HG02623 (cell line): ENCODE measurements at regions not wholly inside any gene's neighbourhood (a gene's known extent, or its start where the extent isn't known, plus 50 kb on each side); places are given as distances from the start of the nearest gene placed in this dataset.
A peak's percentile ranks its signal among the peaks of the same experiment; 100 is the strongest.

Experiments
- ATAC-seq: cut with Tn5 transposase; IDR thresholded peaks from one replicate; pipeline ENCODE4 v1.9.1; 2021; ENCODE audit warnings: moderate library complexity; ENCODE audit not compliant: unreplicated experiment

GRCh38 chr1:234887016-234887900, 241.4 kb downstream of the TOMM20 start:
- no peak for ATAC-seq

- no peak for ATAC-seq
Measured at GRCh38 chr1:234886081-234886984, 242.3 kb downstream of the TOMM20 start.

- ATAC-seq: no peak
Measured at GRCh38 chr1:234885601-234886000, 243.0 kb downstream of the TOMM20 start.

GRCh38 chr1:234884701-234885100, 243.9 kb downstream of the TOMM20 start:
- no peak for ATAC-seq

GRCh38 chr1:234884006-234884405, 244.6 kb downstream of the TOMM20 start:
- ATAC-seq: no peak

- no peak for ATAC-seq
Measured at GRCh38 chr1:234882898-234883297, 245.7 kb downstream of the TOMM20 start.

- ATAC-seq: peak; percentile 68
Measured at GRCh38 chr1:234881893-234882771, 246.5 kb downstream of the TOMM20 start.

GRCh38 chr1:234879147-234880080, 249.2 kb downstream of the TOMM20 start:
- no peak for ATAC-seq

GRCh38 chr1:234878288-234878687, 250.3 kb downstream of the TOMM20 start:
- no peak for ATAC-seq

GRCh38 chr1:234877761-234878160, 250.9 kb downstream of the TOMM20 start:
- no peak for ATAC-seq

- no peak for ATAC-seq
Measured at GRCh38 chr1:234875953-234876855, 252.4 kb downstream of the TOMM20 start.

- no peak for ATAC-seq
Measured at GRCh38 chr1:234875328-234875952, 253.2 kb downstream of the TOMM20 start.

GRCh38 chr1:234874291-234875288, 254.0 kb downstream of the TOMM20 start:
- no peak for ATAC-seq

GRCh38 chr1:234871710-234872271, 256.8 kb downstream of the TOMM20 start:
- ATAC-seq: no peak

GRCh38 chr1:234871039-234871709, 257.5 kb downstream of the TOMM20 start:
- ATAC-seq: no peak
